K562 (cell line): ENCODE measurements at regions not wholly inside any gene's neighbourhood (a gene's known extent, or its start where the extent isn't known, plus 50 kb on each side); places are given as distances from the start of the nearest gene placed in this dataset.
A peak's percentile ranks its signal among the peaks of the same experiment; 100 is the strongest.

Experiments used
- EGR1 ChIP-seq: fragments of 450-650 bp; conservative IDR thresholded peaks from 2 replicates; pipeline ENCODE4 v1.6.1; 2017; ENCODE audit warnings: mild to moderate bottlenecking
- EZH2 ChIP-seq: IDR thresholded peaks from 2 replicates; pipeline ENCODE4 v1.6.1; 2012; ENCODE audit warnings: low read depth, mild to moderate bottlenecking, inconsistent platforms, low read length, borderline replicate concordance
- FOXK2 ChIP-seq, 2 experiments: fragments of 450-650 bp; IDR thresholded peaks in 1 of 2; conservative IDR thresholded peaks in 1 of 2; 2 replicates each; pipeline ENCODE4 v1.6.1; 2016; ENCODE audit warnings: low read depth in 2 of 2, mild to moderate bottlenecking in 1 of 2
- HDAC6 ChIP-seq: IDR thresholded peaks from 2 replicates; pipeline ENCODE4 v1.6.1; 2012; ENCODE audit warnings: low read depth, mild to moderate bottlenecking, control low read depth, inconsistent platforms, low read length, moderate library complexity
- SRSF3 ChIP-seq: fragments of 200-400 bp; formaldehyde crosslinking; IDR thresholded peaks from 2 replicates; pipeline ENCODE4 v1.6.1; 2016; ENCODE audit warnings: mild to moderate bottlenecking, low read length, moderate library complexity; ENCODE audit not compliant: insufficient read depth
- STAT5B ChIP-seq: fragments of 250-450 bp; sonication (Bioruptor Pico); IDR thresholded peaks from 2 replicates; pipeline ENCODE4 v1.8.0; 2021; ENCODE audit warnings: mild to moderate bottlenecking, inconsistent platforms
- YY1 ChIP-seq, 3 experiments: IDR thresholded peaks; 2 replicates each; pipeline ENCODE4 v1.6.1; 2011; ENCODE audit warnings: low read length in 2 of 3, mild to moderate bottlenecking in 2 of 3, moderate library complexity in 2 of 3, borderline replicate concordance in 1 of 3, control low read depth in 1 of 3, low read depth in 1 of 3; ENCODE audit not compliant: insufficient read depth in 3 of 3, insufficient replicate concordance in 2 of 3, control insufficient read depth in 1 of 3, insufficient read length in 1 of 3; ENCODE audit errors: extremely low read depth in 1 of 3
- ZNF184 ChIP-seq: sonication (generic); formaldehyde crosslinking; IDR thresholded peaks from 2 replicates; pipeline ENCODE4 v1.5.0; 2020; ENCODE audit warnings: missing genetic modification reagents
- TF ChIP-seq, protein P1 (sequence below): fragments of 450-650 bp; IDR thresholded peaks from 2 replicates; pipeline ENCODE4 v1.6.1; 2016; ENCODE audit warnings: borderline replicate concordance
- TF ChIP-seq, protein P2 (sequence below), 3 experiments: IDR thresholded peaks in 2 of 3; conservative IDR thresholded peaks in 1 of 3; 2 replicates each; pipeline ENCODE4 v1.5.1; 2011 to 2012; ENCODE audit warnings: low read length in 3 of 3, mild to moderate bottlenecking in 3 of 3, control low read depth in 2 of 3, improper control_type of control experiment in 1 of 3, inconsistent platforms in 1 of 3, low read depth in 1 of 3, mixed read lengths in 1 of 3, moderate library complexity in 1 of 3; ENCODE audit not compliant: insufficient read depth in 2 of 3

- TF ChIP-seq, protein P1, sequence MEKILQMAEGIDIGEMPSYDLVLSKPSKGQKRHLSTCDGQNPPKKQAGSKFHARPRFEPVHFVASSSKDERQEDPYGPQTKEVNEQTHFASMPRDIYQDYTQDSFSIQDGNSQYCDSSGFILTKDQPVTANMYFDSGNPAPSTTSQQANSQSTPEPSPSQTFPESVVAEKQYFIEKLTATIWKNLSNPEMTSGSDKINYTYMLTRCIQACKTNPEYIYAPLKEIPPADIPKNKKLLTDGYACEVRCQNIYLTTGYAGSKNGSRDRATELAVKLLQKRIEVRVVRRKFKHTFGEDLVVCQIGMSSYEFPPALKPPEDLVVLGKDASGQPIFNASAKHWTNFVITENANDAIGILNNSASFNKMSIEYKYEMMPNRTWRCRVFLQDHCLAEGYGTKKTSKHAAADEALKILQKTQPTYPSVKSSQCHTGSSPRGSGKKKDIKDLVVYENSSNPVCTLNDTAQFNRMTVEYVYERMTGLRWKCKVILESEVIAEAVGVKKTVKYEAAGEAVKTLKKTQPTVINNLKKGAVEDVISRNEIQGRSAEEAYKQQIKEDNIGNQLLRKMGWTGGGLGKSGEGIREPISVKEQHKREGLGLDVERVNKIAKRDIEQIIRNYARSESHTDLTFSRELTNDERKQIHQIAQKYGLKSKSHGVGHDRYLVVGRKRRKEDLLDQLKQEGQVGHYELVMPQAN: no peak
- TF ChIP-seq STAT5B: no peak
- peak; percentile 73; the same call in 1 of the 2 replicates for TF ChIP-seq EZH2
- no peak for TF ChIP-seq EGR1
- TF ChIP-seq, protein P2, sequence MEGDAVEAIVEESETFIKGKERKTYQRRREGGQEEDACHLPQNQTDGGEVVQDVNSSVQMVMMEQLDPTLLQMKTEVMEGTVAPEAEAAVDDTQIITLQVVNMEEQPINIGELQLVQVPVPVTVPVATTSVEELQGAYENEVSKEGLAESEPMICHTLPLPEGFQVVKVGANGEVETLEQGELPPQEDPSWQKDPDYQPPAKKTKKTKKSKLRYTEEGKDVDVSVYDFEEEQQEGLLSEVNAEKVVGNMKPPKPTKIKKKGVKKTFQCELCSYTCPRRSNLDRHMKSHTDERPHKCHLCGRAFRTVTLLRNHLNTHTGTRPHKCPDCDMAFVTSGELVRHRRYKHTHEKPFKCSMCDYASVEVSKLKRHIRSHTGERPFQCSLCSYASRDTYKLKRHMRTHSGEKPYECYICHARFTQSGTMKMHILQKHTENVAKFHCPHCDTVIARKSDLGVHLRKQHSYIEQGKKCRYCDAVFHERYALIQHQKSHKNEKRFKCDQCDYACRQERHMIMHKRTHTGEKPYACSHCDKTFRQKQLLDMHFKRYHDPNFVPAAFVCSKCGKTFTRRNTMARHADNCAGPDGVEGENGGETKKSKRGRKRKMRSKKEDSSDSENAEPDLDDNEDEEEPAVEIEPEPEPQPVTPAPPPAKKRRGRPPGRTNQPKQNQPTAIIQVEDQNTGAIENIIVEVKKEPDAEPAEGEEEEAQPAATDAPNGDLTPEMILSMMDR (IDR thresholded peaks at IDR 0.05 in 2 of 3, conservative IDR thresholded peaks at IDR 0.05 in 1 of 3; ENCODE audit: insufficient read depth in 2 of 3, low read depth in 1 of 3, low read length in 3 of 3): no peak
- no peak for TF ChIP-seq ZNF184
- TF ChIP-seq SRSF3: no peak
- TF ChIP-seq FOXK2 (conservative IDR thresholded peaks at IDR 0.05 in 1 of 2, IDR thresholded peaks at IDR 0.05 in 1 of 2; ENCODE audit: low read depth in 2 of 2): no peak
- TF ChIP-seq YY1 (IDR thresholded peaks at IDR 0.05; ENCODE audit: borderline replicate concordance in 1 of 3, control insufficient read depth in 1 of 3, extremely low read depth in 1 of 3, insufficient read depth in 3 of 3, insufficient read length in 1 of 3, insufficient replicate concordance in 2 of 3, low read depth in 1 of 3, low read length in 2 of 3): no peak
- TF ChIP-seq HDAC6: no peak
These were observed 75.9 kb upstream of the GATA5 start for GRCh38 chr20:62551407-62552323.
